ENCODE measurements at regions not wholly inside any gene's neighbourhood (a gene's known extent, or its start where the extent isn't known, plus 50 kb on each side); places are given as distances from the start of the nearest gene placed in this dataset.

- H3K4me3 ChIP-seq (ENCODE audit: low read depth, low read length), result no peak overlapping the region
- no peak for DNase-seq (ENCODE audit: low read depth)
- TF ChIP-seq CTCF (IDR thresholded peaks at IDR 0.05; ENCODE audit: control insufficient read depth, extremely low read depth, insufficient read depth), result no peak
These were observed 68.8 kb downstream of the KIF4B start for GRCh38 chr5:155082401-155082800.

GRCh38 chr5:155085282-155085989, 71.9 kb downstream of the KIF4B start:
- DNase-seq (ENCODE audit: low read depth), result peak; percentile 95
- H3K4me3 ChIP-seq (ENCODE audit: low read depth, low read length), result no peak overlapping the region
- TF ChIP-seq CTCF (IDR thresholded peaks at IDR 0.05; ENCODE audit: control insufficient read depth, extremely low read depth, insufficient read depth), result no peak

GRCh38 chr5:155087036-155087435, 73.5 kb downstream of the KIF4B start:
- no peak for DNase-seq (ENCODE audit: low read depth)
- TF ChIP-seq CTCF (IDR thresholded peaks at IDR 0.05; ENCODE audit: control insufficient read depth, extremely low read depth, insufficient read depth), result no peak
- H3K4me3 ChIP-seq (ENCODE audit: low read depth, low read length), result no peak overlapping the region

GRCh38 chr5:155088811-155089210, 75.3 kb downstream of the KIF4B start:
- TF ChIP-seq CTCF (IDR thresholded peaks at IDR 0.05; ENCODE audit: control insufficient read depth, extremely low read depth, insufficient read depth), result no peak
- DNase-seq (ENCODE audit: low read depth), result no peak
- H3K4me3 ChIP-seq (ENCODE audit: low read depth, low read length), result no peak overlapping the region

GRCh38 chr5:155089643-155090042, 76.1 kb downstream of the KIF4B start:
- TF ChIP-seq CTCF (IDR thresholded peaks at IDR 0.05; ENCODE audit: control insufficient read depth, extremely low read depth, insufficient read depth), result no peak
- no peak for DNase-seq (ENCODE audit: low read depth)
- no peak overlapping the region for H3K4me3 ChIP-seq (ENCODE audit: low read depth, low read length)

- no peak overlapping the region for H3K4me3 ChIP-seq (ENCODE audit: low read depth, low read length)
- TF ChIP-seq CTCF (IDR thresholded peaks at IDR 0.05; ENCODE audit: control insufficient read depth, extremely low read depth, insufficient read depth), result no peak
- DNase-seq (ENCODE audit: low read depth), result no peak
These were observed 77.6 kb downstream of the KIF4B start for GRCh38 chr5:155091063-155091648.

Data from LNCaP clone FGC (cell line).